T-helper 1 cell treated with Interleukin-12 subunit alpha and Interleukin-12 subunit beta and Interleukin-4 antibody, amounts not matched to agents 30 μg/mL and 1 μg/mL, for 36 hours (primary cell): ENCODE measurements at regions not wholly inside any gene's neighbourhood (a gene's known extent, or its start where the extent isn't known, plus 50 kb on each side); places are given as distances from the start of the nearest gene placed in this dataset.

Experiments used
- H3K27ac Mint-ChIP-seq: one replicate; pipeline ENCODE4 v1.8.0; 2021; ENCODE audit warnings: mild to moderate bottlenecking, mixed read lengths
- H3K27me3 Mint-ChIP-seq: one replicate; pipeline ENCODE4 v1.8.0; 2021; ENCODE audit warnings: low read depth, mixed read lengths
- H3K36me3 Mint-ChIP-seq: one replicate; pipeline ENCODE4 v1.8.0; 2021; ENCODE audit warnings: low read depth, mixed read lengths
- H3K4me1 Mint-ChIP-seq: one replicate; pipeline ENCODE4 v1.8.0; 2021; ENCODE audit warnings: low read depth, mixed read lengths
- H3K4me3 Mint-ChIP-seq: one replicate; pipeline ENCODE4 v1.8.0; 2021; ENCODE audit warnings: mild to moderate bottlenecking, moderate library complexity, mixed read lengths
- H3K9me3 Mint-ChIP-seq: one replicate; pipeline ENCODE4 v1.8.0; 2021; ENCODE audit warnings: mixed read lengths

- Mint-ChIP-seq H3K4me3 (no peak overlapping the region), H3K36me3 (no peaks in the 10 kb centered on the region), H3K27me3 (no peaks in the 10 kb centered on the region), H3K4me1 (no peaks in the 10 kb centered on the region), H3K9me3 (peaks cover 21% of the 10 kb centered on the region), H3K27ac (no peak overlapping the region)
These were observed 1658.6 kb upstream of the MIR17HG start for GRCh38 chr13:89688918-89689317.

GRCh38 chr13:89694451-89694850 lies 1653.0 kb upstream of the MIR17HG start:
- H3K9me3 Mint-ChIP-seq, result peaks cover 7% of the 10 kb centered on the region
- no peaks in the 10 kb centered on the region for H3K27me3 Mint-ChIP-seq
- H3K27ac Mint-ChIP-seq, result no peak overlapping the region
- H3K4me3 Mint-ChIP-seq, result no peak overlapping the region
- no peaks in the 10 kb centered on the region for H3K36me3 Mint-ChIP-seq
- H3K4me1 Mint-ChIP-seq, result no peaks in the 10 kb centered on the region

GRCh38 chr13:89695343-89696257 lies 1651.9 kb upstream of the MIR17HG start:
- Mint-ChIP-seq H3K36me3 (no peaks in the 10 kb centered on the region), H3K27ac (no peak overlapping the region), H3K4me3 (no peak overlapping the region), H3K9me3 (peaks cover 8% of the 10 kb centered on the region), H3K4me1 (no peaks in the 10 kb centered on the region), H3K27me3 (no peaks in the 10 kb centered on the region)

GRCh38 chr13:89701913-89702312 lies 1645.6 kb upstream of the MIR17HG start:
- Mint-ChIP-seq H3K27me3 (no peaks in the 10 kb centered on the region), H3K4me1 (no peaks in the 10 kb centered on the region), H3K27ac (no peak overlapping the region), H3K9me3 (peaks cover 12% of the 10 kb centered on the region), H3K36me3 (no peaks in the 10 kb centered on the region), H3K4me3 (no peak overlapping the region)

GRCh38 chr13:89704040-89704439 lies 1643.4 kb upstream of the MIR17HG start:
- no peaks in the 10 kb centered on the region for H3K36me3 Mint-ChIP-seq
- peaks cover 12% of the 10 kb centered on the region for H3K9me3 Mint-ChIP-seq
- H3K27me3 Mint-ChIP-seq, result no peaks in the 10 kb centered on the region
- H3K27ac Mint-ChIP-seq, result no peak overlapping the region
- no peak overlapping the region for H3K4me3 Mint-ChIP-seq
- no peaks in the 10 kb centered on the region for H3K4me1 Mint-ChIP-seq

- Mint-ChIP-seq H3K4me1 (no peaks in the 10 kb centered on the region), H3K27ac (no peak overlapping the region), H3K4me3 (no peak overlapping the region), H3K9me3 (peaks cover 13% of the 10 kb centered on the region), H3K36me3 (no peaks in the 10 kb centered on the region), H3K27me3 (no peaks in the 10 kb centered on the region)
These were observed 1639.5 kb upstream of the MIR17HG start for GRCh38 chr13:89708013-89708412.

- H3K9me3 Mint-ChIP-seq, result peaks cover 36% of the 10 kb centered on the region
These were observed 1626.3 kb upstream of the MIR17HG start for GRCh38 chr13:89721216-89721615.

GRCh38 chr13:89726690-89727435 lies 1620.6 kb upstream of the MIR17HG start:
- Mint-ChIP-seq H3K27me3 (no peaks in the 10 kb centered on the region), H3K4me3 (no peak overlapping the region), H3K36me3 (no peaks in the 10 kb centered on the region), H3K4me1 (no peaks in the 10 kb centered on the region), H3K9me3 (peaks cover 15% of the 10 kb centered on the region), H3K27ac (no peak overlapping the region)

More at GRCh38 chr13:89721216-89721615, 1626.3 kb upstream of the MIR17HG start:
- Mint-ChIP-seq H3K36me3 (no peaks in the 10 kb centered on the region), H3K27me3 (no peaks in the 10 kb centered on the region), H3K27ac (no peak overlapping the region), H3K4me1 (no peaks in the 10 kb centered on the region), H3K4me3 (no peak overlapping the region)

- no peaks in the 10 kb centered on the region for H3K36me3 Mint-ChIP-seq
- H3K27me3 Mint-ChIP-seq, result no peaks in the 10 kb centered on the region
- peaks cover 20% of the 10 kb centered on the region for H3K9me3 Mint-ChIP-seq
- no peaks in the 10 kb centered on the region for H3K4me1 Mint-ChIP-seq
- H3K27ac Mint-ChIP-seq, result no peak overlapping the region
- no peak overlapping the region for H3K4me3 Mint-ChIP-seq
These were observed 1613.7 kb upstream of the MIR17HG start for GRCh38 chr13:89733829-89734228.

GRCh38 chr13:89737051-89737450 lies 1610.4 kb upstream of the MIR17HG start:
- no peaks in the 10 kb centered on the region for H3K4me1 Mint-ChIP-seq
- no peak overlapping the region for H3K4me3 Mint-ChIP-seq
- peaks cover 20% of the 10 kb centered on the region for H3K9me3 Mint-ChIP-seq
- no peaks in the 10 kb centered on the region for H3K36me3 Mint-ChIP-seq
- H3K27me3 Mint-ChIP-seq, result no peaks in the 10 kb centered on the region
- no peak overlapping the region for H3K27ac Mint-ChIP-seq

- Mint-ChIP-seq H3K36me3 (no peaks in the 10 kb centered on the region), H3K9me3 (peaks cover 20% of the 10 kb centered on the region), H3K27me3 (no peaks in the 10 kb centered on the region), H3K4me1 (no peaks in the 10 kb centered on the region), H3K4me3 (no peak overlapping the region), H3K27ac (no peak overlapping the region)
These were observed 1609.4 kb upstream of the MIR17HG start for GRCh38 chr13:89738072-89738471.

GRCh38 chr13:89740994-89741685 lies 1606.3 kb upstream of the MIR17HG start:
- Mint-ChIP-seq H3K4me1 (no peaks in the 10 kb centered on the region), H3K4me3 (no peak overlapping the region), H3K27ac (no peak overlapping the region), H3K36me3 (no peaks in the 10 kb centered on the region), H3K27me3 (no peaks in the 10 kb centered on the region), H3K9me3 (peaks cover 11% of the 10 kb centered on the region)

GRCh38 chr13:89746554-89746953 lies 1600.9 kb upstream of the MIR17HG start:
- no peaks in the 10 kb centered on the region for H3K36me3 Mint-ChIP-seq
- no peak overlapping the region for H3K4me3 Mint-ChIP-seq
- no peaks in the 10 kb centered on the region for H3K4me1 Mint-ChIP-seq

GRCh38 chr13:89748716-89749115 lies 1598.8 kb upstream of the MIR17HG start:
- H3K27me3 Mint-ChIP-seq, result no peaks in the 10 kb centered on the region
- no peaks in the 10 kb centered on the region for H3K36me3 Mint-ChIP-seq
- peaks cover 4% of the 10 kb centered on the region for H3K9me3 Mint-ChIP-seq
- H3K4me3 Mint-ChIP-seq, result no peak overlapping the region
- H3K4me1 Mint-ChIP-seq, result no peaks in the 10 kb centered on the region
- H3K27ac Mint-ChIP-seq, result no peak overlapping the region

More at GRCh38 chr13:89746554-89746953, 1600.9 kb upstream of the MIR17HG start:
- Mint-ChIP-seq H3K9me3 (no peaks in the 10 kb centered on the region), H3K27ac (no peak overlapping the region), H3K27me3 (no peaks in the 10 kb centered on the region)
